Activated CD4-positive, alpha-beta T cell treated with anti-CD3 and anti-CD28 coated beads, Interleukin-2, amount 50 U/mL, for 1 hour (primary cell): ENCODE measurements at regions not wholly inside any gene's neighbourhood (a gene's known extent, or its start where the extent isn't known, plus 50 kb on each side); places are given as distances from the start of the nearest gene placed in this dataset.
"Not testable (repeated sequence)": the region's sequence is repeated elsewhere in the genome, so short reads cannot be mapped to it uniquely, and the experiment has no call there.

Experiments used
- DNase-seq: peaks from one replicate; pipeline ENCODE4 v3.0.0-alpha.2; 2020

GRCh38 chr22:26811647-26811992 is 154.2 kb downstream of the MIAT start:
- no peak for DNase-seq

GRCh38 chr22:26812731-26813130 is 155.3 kb downstream of the MIAT start:
- DNase-seq = no peak

- DNase-seq = no peak
These were observed 159.3 kb downstream of the MIAT start for GRCh38 chr22:26816726-26817125.

- DNase-seq = no peak
These were observed 160.5 kb downstream of the MIAT start for GRCh38 chr22:26817926-26818325.

GRCh38 chr22:26821854-26822253 is 164.5 kb downstream of the MIAT start:
- no peak for DNase-seq

GRCh38 chr22:26822313-26822712 is 164.9 kb downstream of the MIAT start:
- DNase-seq = no peak

- no peak for DNase-seq
These were observed 166.6 kb downstream of the MIAT start for GRCh38 chr22:26823966-26824365.

GRCh38 chr22:26825960-26826935 is 168.9 kb downstream of the MIAT start:
- DNase-seq = no peak

- DNase-seq = no peak
These were observed 170.2 kb downstream of the MIAT start for GRCh38 chr22:26827611-26828010.

- DNase-seq = no peak
These were observed 170.9 kb downstream of the MIAT start for GRCh38 chr22:26828311-26828710.

- DNase-seq = no peak
These were observed 173.4 kb downstream of the MIAT start for GRCh38 chr22:26830837-26831236.

- DNase-seq = no peak
These were observed 177.6 kb downstream of the MIAT start for GRCh38 chr22:26835023-26835422.

GRCh38 chr22:26835929-26836528 is 178.6 kb downstream of the MIAT start:
- peak; percentile 35 for DNase-seq

- no peak for DNase-seq
These were observed 180.5 kb downstream of the MIAT start for GRCh38 chr22:26837784-26838470.

GRCh38 chr22:26838471-26838825 is 181.1 kb downstream of the MIAT start:
- no peak for DNase-seq

GRCh38 chr22:26839216-26839615 is 181.8 kb downstream of the MIAT start:
- DNase-seq = no peak

- DNase-seq = not testable (repeated sequence)
These were observed 183.4 kb downstream of the MIAT start for GRCh38 chr22:26840770-26841169.

- no peak for DNase-seq
These were observed 184.7 kb downstream of the MIAT start for GRCh38 chr22:26842103-26842502.

- DNase-seq = no peak
These were observed 187.8 kb downstream of the MIAT start for GRCh38 chr22:26845021-26845743.

- DNase-seq = no peak
These were observed 188.7 kb downstream of the MIAT start for GRCh38 chr22:26846076-26846475.

- no peak for DNase-seq
These were observed 189.3 kb downstream of the MIAT start for GRCh38 chr22:26846645-26847044.

GRCh38 chr22:26847046-26847445 is 189.7 kb downstream of the MIAT start:
- no peak for DNase-seq

- DNase-seq = no peak
These were observed 190.4 kb downstream of the MIAT start for GRCh38 chr22:26847816-26848215.
